H1 (cell line): ENCODE measurements at regions not wholly inside any gene's neighbourhood (a gene's known extent, or its start where the extent isn't known, plus 50 kb on each side); places are given as distances from the start of the nearest gene placed in this dataset.

ENCODE experiments used
- CTCF ChIA-PET: fragments of 300-600 bp; sonication (Branson Sonifier 250); formaldehyde crosslinking; loops from one replicate; lab custom pipeline; 2021; ENCODE audit not compliant: partially characterized antibody; lab: Charles Lee
- POLR2A ChIA-PET: fragments of 300-600 bp; sonication (Branson Sonifier 250); formaldehyde crosslinking; loops from one replicate; lab custom pipeline; 2021; ENCODE audit warnings: inconsistent platforms; ENCODE audit not compliant: partially characterized antibody; lab: Charles Lee
- DNase-seq, 2 experiments: peaks; one replicate each; pipeline versions ENCODE4 v3.0.0 to v3.0.0-alpha.2; 2010 to 2022; ENCODE audit warnings: low spot score in 2 of 2, low read depth in 1 of 2, mixed read lengths in 1 of 2
- FAIRE-seq: peaks from 2 replicates; lab custom pipeline; 2011; peaks lifted over from hg19 to GRCh38; lab: Jason Lieb, UNC
- H2AFZ ChIP-seq: 2 replicates; pipeline ENCODE4 v1.8.1; 2012; ENCODE audit warnings: low read length, inconsistent platforms
- H2AK5ac ChIP-seq: 2 replicates; pipeline ENCODE4 v1.6.1; 2013; ENCODE audit warnings: low read depth, low read length
- H2BK120ac ChIP-seq: replicated peaks from 2 replicates; pipeline ENCODE3; 2013; ENCODE audit warnings: low read depth, low read length, inconsistent platforms
- H2BK12ac ChIP-seq: 2 replicates; pipeline ENCODE4 v1.6.1; 2013; ENCODE audit warnings: low read depth, low read length
- H2BK15ac ChIP-seq: 2 replicates; pipeline ENCODE4 v1.6.1; 2013; ENCODE audit warnings: low read length
- H2BK20ac ChIP-seq: 2 replicates; pipeline ENCODE4 v1.6.1; 2013; ENCODE audit warnings: low read length
- H2BK5ac ChIP-seq: 2 replicates; pipeline ENCODE4 v1.6.1; 2013; ENCODE audit warnings: low read depth, low read length
- H3K14ac ChIP-seq: 2 replicates; pipeline ENCODE4 v1.6.1; 2013; ENCODE audit warnings: inconsistent platforms; ENCODE audit not compliant: insufficient read length
- H3K18ac ChIP-seq: 2 replicates; pipeline ENCODE4 v1.6.1; 2013; ENCODE audit warnings: low read length; ENCODE audit errors: extremely low read depth
- H3K23ac ChIP-seq: 2 replicates; pipeline ENCODE4 v1.6.1; 2013; ENCODE audit warnings: inconsistent platforms; ENCODE audit not compliant: insufficient read length
- H3K23me2 ChIP-seq: 2 replicates; pipeline ENCODE4 v1.6.1; 2013; ENCODE audit warnings: low read depth, low read length
- H3K27ac ChIP-seq: 2 replicates; pipeline ENCODE4 v1.6.1; 2011; ENCODE audit warnings: low read depth, low read length, inconsistent platforms
- H3K27me3 ChIP-seq, 4 experiments: replicated peaks in 1 of 4; 1 replicate in 1 of 4; 2 replicates in 3 of 4; pipeline versions ENCODE4 v1.6.1 to v1.8.1; 2011 to 2013; ENCODE audit warnings: low read length in 3 of 4, mild to moderate bottlenecking in 3 of 4, inconsistent platforms in 2 of 4, mixed read lengths in 2 of 4, moderate library complexity in 1 of 4; ENCODE audit not compliant: control insufficient read depth in 3 of 4, insufficient read depth in 3 of 4; ENCODE audit errors: extremely low read depth in 1 of 4
- H3K36me3 ChIP-seq, 4 experiments: 2 replicates each; pipeline versions ENCODE4 v1.6.1 to v1.8.1; 2011 to 2013; ENCODE audit warnings: mild to moderate bottlenecking in 4 of 4, low read length in 3 of 4, moderate library complexity in 2 of 4, control low read depth in 1 of 4, inconsistent platforms in 1 of 4; ENCODE audit not compliant: insufficient read depth in 4 of 4, control insufficient read depth in 2 of 4
- H3K4ac ChIP-seq: replicated peaks from 2 replicates; pipeline ENCODE3; 2013; ENCODE audit warnings: low read length, low read depth, mixed read lengths, inconsistent platforms; ENCODE audit not compliant: insufficient read length
- H3K4me1 ChIP-seq, 4 experiments: replicated peaks in 1 of 4; 1 replicate in 1 of 4; 2 replicates in 3 of 4; pipeline versions ENCODE4 v1.6.1 to v1.8.1; 2011 to 2013; ENCODE audit warnings: low read length in 3 of 4, inconsistent platforms in 2 of 4, mixed read lengths in 1 of 4; ENCODE audit not compliant: insufficient read depth in 4 of 4, control insufficient read depth in 3 of 4
- H3K4me2 ChIP-seq, 2 experiments: 2 replicates each; pipeline versions ENCODE4 v1.6.1 to v1.8.1; 2011 to 2013; ENCODE audit warnings: low read depth in 2 of 2, low read length in 2 of 2, control low read depth in 1 of 2, inconsistent platforms in 1 of 2, mild to moderate bottlenecking in 1 of 2; ENCODE audit not compliant: insufficient read depth in 1 of 2
- H3K4me3 ChIP-seq, 4 experiments: fragments of 200-600, 300-600 bp in 1 of 4; sonication (generic), shearing (Covaris generic), sonication (Bioruptor Twin) in 1 of 4; 2 replicates each; pipeline versions ENCODE4 v1.5.1 to v1.8.1; 2011 to 2016; ENCODE audit warnings: low read length in 4 of 4, low read depth in 3 of 4, control low read depth in 2 of 4, inconsistent platforms in 2 of 4, mild to moderate bottlenecking in 2 of 4, mixed read lengths in 1 of 4, moderate library complexity in 1 of 4; ENCODE audit not compliant: insufficient read depth in 2 of 4; ENCODE audit errors: extremely low read depth in 1 of 4
- H3K56ac ChIP-seq: replicated peaks from 2 replicates; pipeline ENCODE3; 2013; ENCODE audit warnings: low read depth, mild to moderate bottlenecking, mixed read lengths, low read length, inconsistent platforms; ENCODE audit not compliant: insufficient read length
- H3K79me1 ChIP-seq: 2 replicates; pipeline ENCODE4 v1.6.1; 2013; ENCODE audit warnings: low read depth, low read length, control low read depth
- H3K79me2 ChIP-seq, 2 experiments: 2 replicates each; pipeline versions ENCODE4 v1.6.1 to v1.8.1; 2012 to 2013; ENCODE audit warnings: low read length in 2 of 2, mild to moderate bottlenecking in 2 of 2, inconsistent platforms in 1 of 2; ENCODE audit not compliant: insufficient read depth in 2 of 2, control insufficient read depth in 1 of 2
- H3K9ac ChIP-seq, 4 experiments: replicated peaks in 1 of 4; 1 replicate in 1 of 4; 2 replicates in 3 of 4; pipeline versions ENCODE4 v1.6.1 to v1.8.1; 2011 to 2013; ENCODE audit warnings: low read depth in 3 of 4, low read length in 3 of 4, control low read depth in 2 of 4, mild to moderate bottlenecking in 2 of 4, moderate library complexity in 2 of 4, inconsistent platforms in 1 of 4; ENCODE audit errors: extremely low read depth in 1 of 4
- H3K9me3 ChIP-seq, 2 experiments: 2 replicates each; pipeline versions ENCODE4 v1.6.1 to v1.8.1; 2012 to 2013; ENCODE audit warnings: mild to moderate bottlenecking in 2 of 2, moderate library complexity in 2 of 2, control low read depth in 1 of 2, inconsistent platforms in 1 of 2, low read depth in 1 of 2, low read length in 1 of 2, mixed read lengths in 1 of 2; ENCODE audit not compliant: insufficient read depth in 2 of 2
- H4K20me1 ChIP-seq, 2 experiments: replicated peaks in 1 of 2; 2 replicates each; pipeline versions ENCODE3 to v1.8.1; 2011 to 2013; ENCODE audit warnings: inconsistent platforms in 2 of 2, low read length in 2 of 2, mild to moderate bottlenecking in 1 of 2; ENCODE audit not compliant: insufficient read depth in 2 of 2, control insufficient read depth in 1 of 2
- H4K5ac ChIP-seq: 2 replicates; pipeline ENCODE4 v1.6.1; 2013; ENCODE audit warnings: low read length, low read depth, mixed read lengths, inconsistent platforms; ENCODE audit not compliant: insufficient read length
- H4K8ac ChIP-seq: 2 replicates; pipeline ENCODE4 v1.8.0; 2013; ENCODE audit warnings: mild to moderate bottlenecking, moderate library complexity, low read length, inconsistent platforms; ENCODE audit not compliant: insufficient read depth; ENCODE audit errors: extremely low read depth
- H4K91ac ChIP-seq: replicated peaks from 2 replicates; pipeline ENCODE3; 2013; ENCODE audit warnings: low read length, mixed read lengths, inconsistent platforms; ENCODE audit not compliant: insufficient read length
- BRCA1 ChIP-seq: IDR thresholded peaks from 2 replicates; pipeline ENCODE4 v1.6.1; 2012; ENCODE audit warnings: low read depth, low read length, improper control_type of control experiment
- CBX5 ChIP-seq: fragments of 300-800, 300-1000 bp; sonication (generic); IDR thresholded peaks from 2 replicates; pipeline ENCODE4 v1.7.1; 2016; ENCODE audit warnings: antibody characterized with exemption, low read length, low read depth
- CEBPB ChIP-seq: IDR thresholded peaks from 2 replicates; pipeline ENCODE4 v1.6.1; 2012; ENCODE audit warnings: low read depth, low read length
- JUN ChIP-seq: IDR thresholded peaks from 2 replicates; pipeline ENCODE4 v1.6.1; 2011; ENCODE audit warnings: low read depth, mild to moderate bottlenecking, improper control_type of control experiment, low read length
- RFX5 ChIP-seq: IDR thresholded peaks from 2 replicates; pipeline ENCODE4 v1.6.1; 2011; ENCODE audit warnings: low read depth, low read length, improper control_type of control experiment, borderline replicate concordance
- RXRA ChIP-seq: IDR thresholded peaks from 2 replicates; pipeline ENCODE4 v1.6.1; 2011; ENCODE audit warnings: low read depth, mild to moderate bottlenecking, low read length, moderate library complexity; ENCODE audit not compliant: insufficient read depth
- SAP30 ChIP-seq: fragments of 300-600 bp; sonication (generic); IDR thresholded peaks from 2 replicates; pipeline ENCODE4 v1.7.1; 2012; ENCODE audit warnings: low read length, moderate library complexity, mild to moderate bottlenecking, inconsistent platforms; ENCODE audit not compliant: insufficient read depth, insufficient replicate concordance
- SIN3A ChIP-seq, 2 experiments: IDR thresholded peaks in 1 of 2; conservative IDR thresholded peaks in 1 of 2; 2 replicates each; pipeline ENCODE4 v1.6.1; 2011 to 2012; ENCODE audit warnings: low read length in 2 of 2, improper control_type of control experiment in 1 of 2, low read depth in 1 of 2, mild to moderate bottlenecking in 1 of 2
- SRF ChIP-seq: IDR thresholded peaks from 2 replicates; pipeline ENCODE4 v1.6.1; 2011; ENCODE audit warnings: mild to moderate bottlenecking, low read depth, low read length, moderate library complexity
- TAF1 ChIP-seq: IDR thresholded peaks from 2 replicates; pipeline ENCODE4 v1.6.1; 2011; ENCODE audit warnings: mild to moderate bottlenecking, low read depth, low read length
- TAF7 ChIP-seq: optimal IDR thresholded peaks from 2 replicates; pipeline ENCODE3; 2011; ENCODE audit warnings: low read depth, mild to moderate bottlenecking, inconsistent platforms, low read length, moderate library complexity, borderline replicate concordance
- TBP ChIP-seq: IDR thresholded peaks from 2 replicates; pipeline ENCODE4 v1.6.1; 2011; ENCODE audit warnings: low read depth, low read length, improper control_type of control experiment
- ZNF274 ChIP-seq: IDR thresholded peaks from 2 replicates; pipeline ENCODE4 v1.7.0; 2012; ENCODE audit warnings: low read length, borderline replicate concordance; ENCODE audit errors: extremely low read depth
- WGBS, 2 experiments: shearing (Covaris generic) in 1 of 2; methylation state at CpG; one replicate each; pipeline versions ENCODE4 v1.1.6 to v1.1.7; 2013 to 2015; ENCODE audit warnings: low lambda C conversion rate in 2 of 2, mixed read lengths in 2 of 2, inconsistent platforms in 1 of 2, low coverage in 1 of 2, missing lambda C conversion rate in 1 of 2; ENCODE audit not compliant: insufficient replicate concordance in 2 of 2, insufficient coverage in 1 of 2, insufficient read length in 1 of 2; ENCODE audit errors: extremely low coverage in 1 of 2, missing lambda C conversion rate in 1 of 2; 5-methylcytosine and 5-hydroxymethylcytosine counted together

- no peaks in the 10 kb centered on the region for H3K79me2 ChIP-seq
- H3K4me3 ChIP-seq: no peak overlapping the region
- FAIRE-seq (no peak), DNase-seq (no peak)
- no peak overlapping the region for H3K23ac ChIP-seq
- H2BK5ac ChIP-seq: no peak overlapping the region
- H2BK120ac ChIP-seq: no peak overlapping the region
- no peak overlapping the region for H2AFZ ChIP-seq
- ChIA-PET POLR2A (no interaction called here), CTCF (interaction anchor here (0.9 to 7.1 kb wide), 7 partner anchors 15 to 256 kb away, joined by 3 to 82 read pairs (median 4); no protein-coding TSS in a partner anchor)
- no peak overlapping the region for H2AK5ac ChIP-seq
- no peak overlapping the region for H2BK20ac ChIP-seq
- no peak overlapping the region for H4K91ac ChIP-seq
- H3K14ac ChIP-seq: no peak overlapping the region
- H3K27me3 ChIP-seq: no peaks in the 10 kb centered on the region; a peak in 1 of 7 replicates
- H3K9ac ChIP-seq: no peak overlapping the region
- H3K36me3 ChIP-seq: no peaks in the 10 kb centered on the region
- no peak overlapping the region for H3K56ac ChIP-seq
- no peak overlapping the region for H3K4me2 ChIP-seq
- H4K8ac ChIP-seq: no peak overlapping the region
- no peak overlapping the region for H3K4ac ChIP-seq
- H4K20me1 ChIP-seq: no peaks in the 10 kb centered on the region
- no peak overlapping the region for H4K5ac ChIP-seq
- H3K79me1 ChIP-seq: no peaks in the 10 kb centered on the region
- no peak overlapping the region for H3K27ac ChIP-seq
- 93% methylated on average over 19 of the region's 20 CpGs; no CpG with 5 or more reads in 1 of the 2 experiments for WGBS, 2 experiments
- no peak overlapping the region; the same call in 1 of the 2 replicates for H2BK15ac ChIP-seq
- H2BK12ac ChIP-seq: no peak overlapping the region; the same call in 1 of the 2 replicates
- no peaks in the 10 kb centered on the region for H3K23me2 ChIP-seq
- no peak overlapping the region for H3K18ac ChIP-seq
- H3K9me3 ChIP-seq: no peaks in the 10 kb centered on the region
- peaks cover 5 to 10% (median 7%) of the 10 kb centered on the region in 4 experiments; a peak in 6 of 7 replicates for H3K4me1 ChIP-seq
- TF ChIP-seq RFX5 (no peak), RXRA (no peak), TAF7 (no peak), SIN3A (conservative IDR thresholded peaks at IDR 0.05 in 1 of 2, IDR thresholded peaks at IDR 0.05 in 1 of 2; ENCODE audit: low read depth in 1 of 2, low read length in 2 of 2) (no peak), TAF1 (no peak), JUN (no peak), SRF (no peak), CEBPB (no peak), CBX5 (no peak), BRCA1 (no peak), SAP30 (no peak), TBP (no peak), ZNF274 (no peak)
Observed at GRCh38 chr14:100640471-100641273, 53.5 kb upstream of the BEGAIN start.
